HG03103 (cell line): ENCODE measurements at regions not wholly inside any gene's neighbourhood (a gene's known extent, or its start where the extent isn't known, plus 50 kb on each side); places are given as distances from the start of the nearest gene placed in this dataset.
A peak's percentile ranks its signal among the peaks of the same experiment; 100 is the strongest.
"Not testable (repeated sequence)": the region's sequence is repeated elsewhere in the genome, so short reads cannot be mapped to it uniquely, and the experiment has no call there.

ENCODE experiments used
- ATAC-seq: cut with Tn5 transposase; IDR thresholded peaks from one replicate; pipeline ENCODE4 v1.9.1; 2021; ENCODE audit warnings: low read depth; ENCODE audit not compliant: unreplicated experiment

DNA sequence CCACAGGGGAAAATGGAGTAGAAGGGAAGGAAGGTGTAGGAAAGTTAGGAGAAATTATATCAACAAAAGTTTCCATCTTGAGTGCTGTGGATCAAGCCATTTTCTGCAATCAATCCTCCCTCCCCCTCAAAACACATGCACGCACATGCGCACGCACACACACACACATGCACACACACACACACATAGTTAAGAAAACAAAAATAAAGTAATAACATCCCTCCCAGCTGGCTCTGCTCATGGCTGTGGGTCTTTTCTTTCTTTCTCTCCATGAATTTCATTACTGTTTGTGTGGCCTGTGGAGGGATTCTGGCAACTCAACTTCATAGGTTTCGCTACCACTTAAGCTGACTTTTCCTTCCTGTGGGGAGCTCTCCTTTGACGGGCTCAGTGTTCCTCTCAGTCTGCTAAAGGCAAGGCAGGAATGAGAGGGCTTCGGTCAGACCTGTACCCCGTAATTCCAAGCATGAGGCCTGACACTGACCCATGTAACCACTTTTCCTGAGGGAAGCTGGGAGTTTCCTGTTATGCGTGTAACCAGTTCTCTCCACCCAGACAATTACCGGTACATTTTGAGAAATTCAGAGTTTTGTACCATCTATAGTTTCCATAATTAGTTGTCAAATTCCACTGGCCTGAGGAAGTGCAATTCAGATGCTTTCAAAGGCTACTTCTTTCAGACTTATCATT is 79.8 kb downstream of the ZNF92 start:
- no peak for ATAC-seq

- ATAC-seq: no peak
Measured at GRCh38 chr7:65454469-65454868, 80.8 kb downstream of the ZNF92 start.

- ATAC-seq: not testable (repeated sequence)
Measured at GRCh38 chr7:65455050-65455449, 81.4 kb downstream of the ZNF92 start.

DNA sequence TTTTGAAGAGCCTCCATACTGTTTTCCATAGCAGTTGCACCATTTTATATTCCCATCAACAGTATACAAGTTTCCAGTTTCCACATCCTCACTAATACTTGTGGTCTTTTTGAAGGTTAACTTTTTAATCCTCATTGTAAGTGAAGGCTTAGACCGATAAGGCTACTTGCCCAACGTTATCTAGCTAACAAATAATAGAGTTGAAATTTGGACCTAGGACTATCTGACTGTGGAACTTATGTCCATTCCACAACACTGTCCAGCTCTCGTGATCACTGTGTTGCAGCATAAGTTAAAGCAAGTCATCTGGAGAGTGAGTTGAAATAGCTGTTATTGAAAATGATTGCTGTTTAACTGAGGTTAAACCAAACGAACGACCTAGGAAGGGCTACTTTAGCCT is 84.0 kb downstream of the ZNF92 start:
- no peak for ATAC-seq

GRCh38 chr7:65459438-65459837 is 85.8 kb downstream of the ZNF92 start:
- ATAC-seq: no peak

- no peak for ATAC-seq
Measured at GRCh38 chr7:65462148-65462716, 88.6 kb downstream of the ZNF92 start.

DNA sequence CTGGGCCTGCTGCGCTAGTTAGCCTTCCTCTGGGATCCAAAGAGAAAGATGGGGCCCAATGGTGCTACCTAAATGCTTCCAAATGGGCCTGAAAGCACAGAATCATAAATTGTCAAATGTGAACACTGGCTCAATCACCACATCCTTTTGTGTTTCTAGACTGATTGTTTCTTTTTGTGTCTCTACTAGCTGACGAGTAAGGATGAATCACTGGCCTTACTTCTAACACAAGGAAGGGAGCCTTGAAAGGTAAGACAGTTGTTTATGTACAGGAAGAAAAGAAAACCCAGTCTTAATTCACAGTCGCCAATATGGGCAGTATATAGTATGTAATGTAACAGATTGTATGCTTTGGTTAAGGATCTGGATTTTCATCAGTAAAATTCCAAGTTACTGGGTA is 89.5 kb downstream of the ZNF92 start:
- ATAC-seq: no peak

GRCh38 chr7:65469919-65470558 is 96.4 kb downstream of the ZNF92 start:
- not testable (repeated sequence) for ATAC-seq

GRCh38 chr7:65471587-65471986 is 97.9 kb downstream of the ZNF92 start:
- ATAC-seq: no peak

- ATAC-seq: peak; percentile 11
Measured at GRCh38 chr7:65475040-65475726, 101.5 kb downstream of the ZNF92 start.

GRCh38 chr7:65475734-65476319 is 102.2 kb downstream of the ZNF92 start:
- ATAC-seq: peak; percentile 68

DNA sequence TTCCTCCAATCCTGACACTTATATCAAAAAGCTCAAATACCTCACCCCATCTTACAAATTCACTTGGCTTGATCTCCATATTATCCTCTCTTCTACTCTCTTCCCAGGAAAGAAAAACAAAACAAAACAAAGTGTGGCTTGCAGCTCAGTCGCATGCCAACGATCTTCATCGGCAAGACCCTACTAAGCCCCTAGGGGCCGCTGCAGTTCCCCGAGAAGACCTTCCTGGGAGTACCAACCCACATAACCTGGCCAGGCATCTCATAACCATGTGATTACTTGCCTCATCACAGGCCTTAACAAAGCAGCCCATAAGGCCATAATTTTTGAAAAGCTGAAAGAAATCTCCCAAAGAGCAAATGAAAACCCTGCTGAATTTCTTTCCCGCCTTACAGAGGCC is 103.7 kb downstream of the ZNF92 start:
- no peak for ATAC-seq

GRCh38 chr7:65489260-65489767 is 115.7 kb downstream of the ZNF92 start:
- no peak for ATAC-seq

- not testable (repeated sequence) for ATAC-seq
Measured at GRCh38 chr7:65496697-65497096, 123.0 kb downstream of the ZNF92 start.

GRCh38 chr7:65503434-65504152 is 129.9 kb downstream of the ZNF92 start:
- ATAC-seq: no peak

DNA sequence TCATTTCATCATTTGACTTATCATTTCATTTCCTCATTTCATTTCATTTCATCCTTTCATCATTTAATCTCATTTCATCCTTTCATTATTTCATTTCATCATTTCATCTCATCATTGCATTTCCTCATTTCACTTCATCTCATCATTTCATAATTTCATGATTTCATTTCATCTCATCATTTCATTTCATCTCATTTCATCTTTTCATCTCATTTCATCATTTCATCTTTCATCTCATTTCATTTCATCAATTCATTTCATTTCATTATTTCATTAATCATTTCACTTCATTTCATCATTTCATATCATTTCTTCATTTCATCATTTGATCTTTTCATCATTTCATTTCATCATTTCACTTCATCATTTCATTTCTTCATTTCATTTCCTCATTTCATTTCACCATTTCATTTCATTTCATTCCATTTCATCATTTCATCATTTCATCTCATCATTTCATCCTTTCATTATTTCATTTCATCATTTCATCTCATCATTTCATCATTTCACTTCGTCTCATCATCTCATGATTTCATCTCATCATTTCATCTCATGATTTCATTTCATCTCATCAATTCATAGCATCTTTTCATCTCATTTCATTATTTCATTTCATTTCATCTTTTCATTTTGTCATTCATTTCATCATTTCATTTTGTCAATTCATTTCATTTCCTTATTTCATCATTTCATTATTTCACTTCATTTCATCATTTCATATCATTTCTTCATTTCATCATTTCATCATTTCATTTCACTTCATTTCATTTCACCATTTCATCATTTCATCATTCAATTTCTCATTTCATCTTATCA is 131.1 kb downstream of the ZNF92 start:
- not testable (repeated sequence) for ATAC-seq

- not testable (repeated sequence) for ATAC-seq
Measured at GRCh38 chr7:65505320-65505633, 131.6 kb downstream of the ZNF92 start.

DNA sequence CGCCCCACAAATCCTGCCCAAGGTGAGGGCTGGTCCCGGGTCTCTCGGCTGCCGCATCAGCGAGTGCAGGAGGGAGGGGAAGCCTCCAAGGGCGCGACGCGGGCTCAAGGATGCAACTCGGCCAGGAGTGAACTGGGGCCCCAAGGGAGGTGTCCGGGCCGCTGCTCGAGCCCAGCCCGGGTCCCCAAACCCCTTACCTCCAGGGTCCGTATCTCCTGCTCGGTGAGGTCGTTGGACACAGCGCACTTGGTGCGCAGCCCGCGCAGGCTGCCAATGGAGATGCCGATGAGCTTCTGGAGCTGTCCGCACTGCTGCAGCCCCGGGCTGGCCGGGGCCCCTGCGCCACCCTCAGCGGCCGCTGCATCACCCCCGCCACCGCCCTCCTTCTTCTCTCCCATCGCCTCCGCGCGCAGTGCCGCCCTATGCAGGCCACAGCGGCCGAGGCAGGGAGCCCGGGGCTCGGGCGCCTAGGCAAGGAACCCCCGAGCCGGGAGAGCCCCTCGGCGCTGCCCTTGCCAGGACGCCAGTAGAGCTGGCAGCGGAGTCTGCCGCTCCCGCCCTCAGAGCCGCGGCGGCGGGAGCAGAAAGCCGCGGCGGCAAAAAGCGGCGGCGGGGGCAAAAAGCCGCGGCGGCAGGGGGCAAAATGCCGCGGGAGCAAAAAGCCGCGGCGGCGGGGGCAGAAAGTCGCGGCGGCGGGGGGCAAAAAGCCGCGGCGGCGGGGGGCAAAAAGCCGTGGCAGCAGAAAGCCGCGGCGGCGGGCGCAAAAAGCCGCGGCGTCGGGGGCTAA is 135.1 kb downstream of the ZNF92 start:
- not testable (repeated sequence) for ATAC-seq
